ENCODE measurements at regions not wholly inside any gene's neighbourhood (a gene's known extent, or its start where the extent isn't known, plus 50 kb on each side); places are given as distances from the start of the nearest gene placed in this dataset.
"Not testable (repeated sequence)": the region's sequence is repeated elsewhere in the genome, so short reads cannot be mapped to it uniquely, and the experiment has no call there.

- DNase-seq, result no peak
Measured at GRCh38 chr9:87382900-87383299, 114.8 kb upstream of the DAPK1 start.

GRCh38 chr9:87383344-87384150, 114.1 kb upstream of the DAPK1 start:
- DNase-seq, result no peak

GRCh38 chr9:87386490-87387025, 111.1 kb upstream of the DAPK1 start:
- DNase-seq, result peak; percentile 74

GRCh38 chr9:87387351-87388011, 110.2 kb upstream of the DAPK1 start:
- no peak for DNase-seq

DNA sequence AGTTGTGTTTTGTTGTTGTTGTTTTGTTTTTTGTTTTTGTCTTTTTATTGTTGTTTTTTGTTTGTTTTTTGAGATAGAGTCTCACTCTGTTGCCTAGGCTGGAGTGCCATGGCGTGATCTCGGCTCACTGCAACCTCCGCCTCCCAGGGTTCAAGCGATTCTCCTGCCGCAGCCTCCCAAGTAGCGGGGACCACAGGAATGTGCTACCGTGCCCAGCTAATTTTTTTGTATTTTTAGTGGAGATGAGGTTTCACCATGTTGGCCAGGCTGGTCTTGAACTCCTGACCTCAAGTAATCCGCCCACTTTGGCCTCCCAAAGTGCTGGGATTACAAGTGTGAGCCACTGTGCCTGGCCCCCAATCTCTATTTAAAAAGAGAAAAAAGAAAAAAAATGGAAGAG, 109.0 kb upstream of the DAPK1 start:
- DNase-seq, result not testable (repeated sequence)

GRCh38 chr9:87389936-87390335, 107.7 kb upstream of the DAPK1 start:
- DNase-seq, result no peak

DNA sequence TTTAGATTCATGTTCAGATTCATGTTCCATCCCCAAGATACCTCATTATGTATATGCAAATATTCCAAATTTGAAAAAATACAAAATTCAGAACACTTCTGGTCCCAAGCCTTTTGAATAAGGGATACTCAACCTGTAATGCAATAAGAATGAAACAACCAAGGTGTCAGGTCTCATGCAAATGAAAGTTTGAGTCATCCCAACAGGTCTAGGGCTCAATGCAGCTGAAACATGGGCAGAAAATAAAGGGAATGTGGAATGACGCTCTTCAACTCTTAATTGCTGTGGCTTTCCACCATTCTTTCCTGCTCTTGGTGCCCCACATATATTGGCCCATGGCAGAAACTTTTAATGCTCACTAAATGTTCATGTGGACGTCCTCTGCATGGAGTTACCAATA, 107.3 kb upstream of the DAPK1 start:
- DNase-seq, result no peak

DNA sequence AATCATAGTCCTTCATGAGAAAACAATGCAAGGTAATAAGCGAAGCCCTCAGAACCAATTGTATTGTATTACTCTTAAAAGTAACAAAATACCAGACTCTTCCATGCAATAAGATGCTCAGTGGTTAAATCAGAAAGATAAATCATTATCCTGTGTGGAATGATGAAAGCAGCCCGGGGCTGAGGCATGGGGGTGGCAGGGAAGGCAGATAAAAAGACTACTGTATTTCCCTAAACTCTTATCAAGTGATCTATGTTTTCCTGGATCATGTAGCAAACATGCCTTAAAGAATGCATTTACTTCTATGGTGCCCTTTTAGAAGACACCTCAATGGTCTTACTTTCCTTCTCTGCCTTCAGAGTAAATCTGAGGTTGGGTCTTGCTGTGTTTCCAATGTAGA, 105.6 kb upstream of the DAPK1 start:
- no peak for DNase-seq

- DNase-seq, result no peak
Measured at GRCh38 chr9:87393706-87394230, 103.9 kb upstream of the DAPK1 start.

GRCh38 chr9:87395804-87396479, 101.7 kb upstream of the DAPK1 start:
- DNase-seq, result no peak

GRCh38 chr9:87401681-87402080, 96.0 kb upstream of the DAPK1 start:
- DNase-seq, result no peak

DNA sequence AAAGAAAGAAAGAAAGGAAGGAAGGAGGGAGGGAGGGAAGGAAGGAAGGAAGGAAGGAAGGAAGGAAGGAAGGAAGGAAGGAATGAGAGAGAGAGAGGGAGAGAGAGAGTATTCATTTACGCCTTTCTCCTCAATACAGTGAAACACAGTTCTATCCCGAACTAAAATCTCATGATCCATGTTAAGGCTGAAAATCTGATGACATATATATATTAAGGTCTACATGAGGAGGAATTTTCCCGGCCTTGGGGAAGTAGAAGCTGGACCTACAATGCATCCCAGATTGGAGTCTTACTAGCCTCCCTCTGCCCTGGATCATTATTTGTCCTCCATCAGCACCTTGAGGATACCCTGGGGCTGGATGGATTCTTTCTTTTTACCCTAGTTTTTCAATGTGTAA, 95.1 kb upstream of the DAPK1 start:
- DNase-seq, result no peak

DNA sequence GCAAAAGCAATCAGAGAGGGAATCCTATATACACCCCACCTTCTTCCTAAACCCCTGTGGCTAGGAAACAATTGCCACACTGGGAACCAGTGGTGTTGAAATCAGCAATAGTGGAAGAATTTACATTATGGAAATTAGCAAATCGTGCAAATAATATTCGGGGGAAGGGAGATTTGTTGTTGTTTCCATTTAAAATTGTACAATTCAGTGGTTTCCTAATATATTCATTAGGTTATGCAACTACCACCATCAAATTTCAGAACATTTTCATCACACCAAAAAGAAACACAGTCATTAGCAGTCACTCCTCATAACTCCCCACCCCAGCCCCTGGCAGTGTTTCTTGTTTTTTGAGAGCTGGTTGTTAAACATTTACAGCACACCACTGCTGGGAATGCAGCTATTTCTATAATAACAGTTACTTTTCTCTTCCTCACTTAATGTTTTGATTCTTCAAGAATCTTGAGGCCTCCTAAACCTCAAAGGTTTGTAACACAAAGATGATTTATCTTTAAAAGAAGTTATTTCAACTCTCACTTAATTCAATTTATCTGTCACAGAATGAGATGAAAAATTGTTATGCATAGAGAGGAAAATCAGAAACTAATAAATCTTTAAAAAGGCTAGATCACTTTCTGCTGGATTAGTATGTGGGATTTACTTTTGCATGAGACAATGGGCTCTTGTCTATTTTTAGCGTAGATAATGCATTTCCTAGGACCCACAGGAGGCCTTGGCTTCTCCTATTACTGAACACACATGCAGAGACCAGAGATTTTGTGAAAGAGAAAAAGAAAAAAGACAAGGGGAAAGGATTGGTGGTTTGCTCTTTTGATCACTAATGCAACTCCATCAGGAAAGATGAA, 91.8 kb upstream of the DAPK1 start:
- no peak for DNase-seq

DNA sequence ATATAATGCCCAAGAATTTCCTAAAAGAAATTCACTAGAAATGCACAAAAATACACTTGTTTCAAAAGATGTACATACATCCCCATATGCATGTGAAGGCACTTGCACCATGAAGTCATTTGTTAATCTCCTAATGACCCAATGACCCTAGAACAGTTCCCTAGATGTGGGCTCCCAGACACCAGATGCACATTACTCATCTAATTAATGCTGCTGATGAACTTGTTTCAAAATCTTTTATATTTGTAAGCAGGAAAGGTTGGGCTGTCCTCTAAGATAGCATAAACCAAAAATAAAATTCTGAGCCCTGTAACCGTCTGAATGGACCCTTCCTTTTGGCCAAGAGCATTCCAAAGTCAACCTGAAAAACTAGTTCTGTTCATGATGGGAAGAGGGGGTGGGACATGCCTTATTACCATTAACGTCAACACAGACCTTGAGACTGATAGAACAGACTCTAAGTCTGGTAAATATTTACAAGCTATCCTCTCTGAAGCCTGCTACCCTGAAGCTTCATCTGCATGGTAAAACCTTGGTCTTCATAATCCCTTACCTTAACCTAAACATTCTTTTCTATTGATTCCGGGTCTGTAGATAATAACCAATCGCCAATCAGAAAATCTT, 91.0 kb upstream of the DAPK1 start:
- DNase-seq, result no peak

DNA sequence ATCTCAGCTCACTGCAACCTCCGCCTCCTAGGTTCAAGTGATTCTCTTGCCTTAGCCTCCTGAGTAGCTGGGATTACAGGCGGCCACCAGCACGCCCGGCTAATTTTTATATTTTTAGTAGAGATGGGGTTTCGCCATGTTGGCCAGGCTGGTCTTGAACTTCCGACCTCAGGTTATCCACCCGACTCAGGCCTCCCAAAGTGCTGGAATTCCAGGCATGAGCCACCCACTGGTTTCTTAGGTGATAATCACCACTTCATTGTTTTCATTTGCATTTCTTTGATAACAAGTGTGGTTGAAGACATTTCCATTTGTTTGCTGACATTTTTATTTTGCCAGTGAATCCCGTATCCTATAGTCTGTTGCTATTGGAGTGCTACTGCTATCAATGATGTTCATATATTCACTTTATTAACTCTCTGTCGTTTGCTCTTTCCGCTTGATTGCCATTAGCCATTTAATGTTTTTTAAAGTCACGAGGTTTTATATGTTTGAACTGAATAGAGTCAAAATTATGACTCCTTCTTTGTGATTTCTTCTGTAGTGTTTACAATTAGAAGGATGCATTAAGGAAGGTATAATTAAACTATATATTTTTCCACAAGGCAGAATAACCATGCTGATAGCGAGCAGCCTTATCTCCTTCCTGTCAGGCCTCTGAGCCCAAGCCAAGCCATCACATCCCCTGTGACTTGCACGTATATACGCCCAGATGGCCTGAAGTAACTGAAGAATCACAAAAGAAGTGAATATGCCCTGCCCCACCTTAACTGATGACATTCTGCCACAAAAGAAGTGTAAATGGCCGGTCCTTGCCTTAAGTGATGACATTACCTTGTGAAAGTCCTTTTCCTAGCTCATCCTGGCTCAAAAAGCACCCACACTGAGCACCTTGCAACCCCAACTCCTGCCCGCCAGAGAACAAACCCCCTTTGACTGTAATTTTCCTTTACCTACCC, 87.3 kb upstream of the DAPK1 start:
- not testable (repeated sequence) for DNase-seq

DNA sequence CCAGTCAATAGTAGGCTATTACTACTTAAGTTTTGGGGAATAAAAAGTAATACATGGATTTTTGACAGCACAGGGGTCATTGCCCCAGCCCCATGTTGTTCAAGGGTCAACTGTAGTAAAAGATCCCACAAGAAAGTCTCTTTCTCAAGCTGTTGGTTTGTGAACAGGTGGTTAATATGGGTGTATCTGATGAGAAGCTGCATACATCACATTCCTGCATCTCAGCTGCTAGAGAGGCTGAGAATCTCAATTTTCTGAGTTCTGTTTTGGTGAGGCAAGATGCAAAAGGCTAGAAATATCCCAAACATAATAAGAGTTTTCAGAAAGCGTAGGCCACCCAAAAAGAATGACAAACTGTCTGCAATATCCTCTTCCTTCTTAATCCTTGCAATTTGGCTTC, 76.8 kb upstream of the DAPK1 start:
- no peak for DNase-seq

DNA sequence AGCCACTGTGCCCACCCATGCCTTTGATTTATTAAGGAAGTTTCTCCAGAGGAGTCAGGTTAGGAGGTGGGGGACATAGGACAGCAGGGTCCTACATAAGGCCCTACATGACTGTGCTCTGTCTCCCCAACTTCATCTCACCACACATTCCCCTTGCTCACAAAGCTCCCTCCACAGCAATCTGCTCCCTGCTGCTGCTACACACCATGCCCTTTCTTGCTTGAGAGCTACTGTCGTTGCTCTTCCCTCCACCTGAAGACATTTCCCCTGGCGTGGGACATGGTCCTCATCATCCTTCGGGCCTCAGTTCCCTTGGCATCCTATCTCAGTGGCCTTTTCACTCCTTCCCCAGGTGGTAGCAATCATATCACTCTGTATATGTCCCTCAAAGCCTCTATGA, 75.9 kb upstream of the DAPK1 start:
- no peak for DNase-seq

DNA sequence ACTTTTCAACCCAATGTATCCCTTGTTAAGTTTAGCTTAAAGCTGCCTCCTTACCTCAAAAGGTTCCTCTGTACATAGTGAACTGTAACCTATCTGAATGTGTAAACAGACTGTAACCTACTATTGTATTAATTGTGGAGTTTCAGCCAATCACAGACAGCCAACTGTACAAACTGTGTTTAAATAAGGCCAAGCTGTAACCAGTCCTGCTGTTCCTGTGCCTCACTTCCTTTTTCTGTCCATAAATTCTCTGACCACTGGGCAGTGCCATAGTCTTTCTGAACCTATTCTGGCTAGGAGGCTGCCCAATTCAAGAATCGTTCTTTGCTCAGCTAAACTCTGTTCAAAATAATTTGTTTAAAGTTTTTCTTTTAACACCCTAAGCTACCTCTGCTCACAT, 74.7 kb upstream of the DAPK1 start:
- DNase-seq, result no peak

DNA sequence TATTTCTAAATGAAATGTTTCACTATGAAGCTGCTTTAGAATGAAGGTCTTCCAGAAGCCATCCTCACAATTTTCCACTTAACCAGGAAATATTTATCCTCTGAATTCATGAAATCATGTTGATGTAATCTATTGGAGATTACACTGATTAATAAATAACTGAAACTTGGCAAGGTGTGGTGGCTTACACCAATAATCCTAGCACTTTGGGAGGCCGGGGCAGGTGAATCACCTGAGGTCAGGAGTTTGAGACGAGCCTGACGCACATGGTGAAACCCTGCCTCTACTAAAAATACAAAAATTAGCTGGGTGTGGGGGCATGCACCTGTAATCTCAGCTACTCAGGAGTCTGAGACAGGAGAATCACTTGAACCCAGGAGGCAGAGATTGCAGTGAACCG, 73.8 kb upstream of the DAPK1 start:
- DNase-seq, result not testable (repeated sequence)

DNA sequence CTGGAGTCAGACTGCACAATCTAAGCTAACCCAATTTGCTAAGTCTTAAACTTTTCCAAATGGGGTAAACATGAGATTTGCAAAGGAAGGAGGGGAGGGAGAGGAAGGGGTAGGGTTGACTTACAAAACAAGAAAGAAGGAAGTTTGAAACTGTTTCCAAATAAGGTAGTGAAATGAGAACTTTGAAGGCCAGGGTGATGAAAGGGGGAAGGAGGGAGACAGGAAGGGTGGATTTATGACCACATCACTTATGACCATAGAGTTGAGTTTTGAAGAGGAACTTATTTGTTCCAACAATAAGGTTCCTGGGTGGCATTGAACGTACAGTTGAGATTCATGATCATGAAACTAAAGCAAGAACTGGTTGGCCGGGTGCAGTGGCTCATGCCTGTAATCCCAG, 72.5 kb upstream of the DAPK1 start:
- no peak for DNase-seq
